ENCODE measurements at regions not wholly inside any gene's neighbourhood (a gene's known extent, or its start where the extent isn't known, plus 50 kb on each side); places are given as distances from the start of the nearest gene placed in this dataset.
"Not testable (repeated sequence)": the region's sequence is repeated elsewhere in the genome, so short reads cannot be mapped to it uniquely, and the experiment has no call there.

DNA sequence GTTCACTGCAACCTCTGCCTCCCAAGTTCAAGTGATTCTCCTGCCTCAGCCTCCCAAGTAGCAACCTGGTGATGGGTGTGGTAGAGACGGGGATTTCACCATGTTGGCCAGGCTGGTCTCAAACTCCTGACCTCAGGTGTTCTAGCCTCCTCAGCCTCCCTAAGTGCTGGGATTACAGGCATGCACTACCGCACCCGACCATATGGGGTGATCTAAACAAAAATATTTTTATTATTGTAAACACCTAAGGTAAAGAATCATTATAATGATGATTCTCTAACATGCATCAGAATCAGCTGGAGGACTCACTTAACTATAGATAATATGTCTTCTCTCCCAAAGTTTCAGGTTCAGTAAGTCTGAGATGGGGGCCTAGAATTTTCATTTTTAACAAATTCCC, 96.2 kb upstream of the ALG10 start:
- DNase-seq: no peak
- Histone ChIP-seq H3K9me2 (no peaks in the 10 kb centered on the region), H2AFZ (ENCODE audit: low read depth) (no peak overlapping the region), H3K4me3 (ENCODE audit: low read depth in 2 of 2, low read length in 1 of 2) (no peak overlapping the region), H3K9me3 (no peaks in the 10 kb centered on the region), H3F3A (replicated peaks; ENCODE audit: insufficient read depth) (no peaks in the 10 kb centered on the region), H3K79me2 (ENCODE audit: insufficient read depth) (no peaks in the 10 kb centered on the region), H3K4me1 (ENCODE audit: control insufficient read depth in 1 of 2, insufficient read depth in 2 of 2, low read depth in 1 of 2, low read length in 1 of 2) (no peaks in the 10 kb centered on the region), H3K4me2 (no peak overlapping the region), H3K36me3 (replicated peaks in 1 of 2; ENCODE audit: control insufficient read depth in 1 of 2, insufficient read depth in 2 of 2, low read length in 1 of 2) (no peaks in the 10 kb centered on the region), H4K20me1 (ENCODE audit: insufficient read depth) (no peaks in the 10 kb centered on the region), H3K27ac (ENCODE audit: low read depth in 2 of 2, low read length in 1 of 2) (no peak overlapping the region), H3K9ac (no peak overlapping the region), H3K27me3 (ENCODE audit: insufficient read depth) (no peaks in the 10 kb centered on the region)
- CTCF ChIA-PET: no interaction called here
- POLR2A ChIA-PET: no interaction called here
- TF ChIP-seq, protein P1, sequence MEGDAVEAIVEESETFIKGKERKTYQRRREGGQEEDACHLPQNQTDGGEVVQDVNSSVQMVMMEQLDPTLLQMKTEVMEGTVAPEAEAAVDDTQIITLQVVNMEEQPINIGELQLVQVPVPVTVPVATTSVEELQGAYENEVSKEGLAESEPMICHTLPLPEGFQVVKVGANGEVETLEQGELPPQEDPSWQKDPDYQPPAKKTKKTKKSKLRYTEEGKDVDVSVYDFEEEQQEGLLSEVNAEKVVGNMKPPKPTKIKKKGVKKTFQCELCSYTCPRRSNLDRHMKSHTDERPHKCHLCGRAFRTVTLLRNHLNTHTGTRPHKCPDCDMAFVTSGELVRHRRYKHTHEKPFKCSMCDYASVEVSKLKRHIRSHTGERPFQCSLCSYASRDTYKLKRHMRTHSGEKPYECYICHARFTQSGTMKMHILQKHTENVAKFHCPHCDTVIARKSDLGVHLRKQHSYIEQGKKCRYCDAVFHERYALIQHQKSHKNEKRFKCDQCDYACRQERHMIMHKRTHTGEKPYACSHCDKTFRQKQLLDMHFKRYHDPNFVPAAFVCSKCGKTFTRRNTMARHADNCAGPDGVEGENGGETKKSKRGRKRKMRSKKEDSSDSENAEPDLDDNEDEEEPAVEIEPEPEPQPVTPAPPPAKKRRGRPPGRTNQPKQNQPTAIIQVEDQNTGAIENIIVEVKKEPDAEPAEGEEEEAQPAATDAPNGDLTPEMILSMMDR (IDR thresholded peaks at IDR 0.05): no peak; the same call in 1 of the 2 replicates
- TF ChIP-seq SIN3A (IDR thresholded peaks at IDR 0.05; ENCODE audit: borderline replicate concordance, low read depth, low read length) (no peak), YY1 (IDR thresholded peaks at IDR 0.05; ENCODE audit: low read depth) (no peak), MEF2A (IDR thresholded peaks at IDR 0.05; ENCODE audit: borderline replicate concordance, low read depth) (no peak), TEAD4 (IDR thresholded peaks at IDR 0.05; ENCODE audit: borderline replicate concordance, insufficient read depth) (no peak), TAF1 (IDR thresholded peaks at IDR 0.05; ENCODE audit: borderline replicate concordance, low read depth, low read length) (no peak), MXI1 (IDR thresholded peaks at IDR 0.05; ENCODE audit: low read depth, low read length) (no peak), RFX5 (IDR thresholded peaks at IDR 0.05; ENCODE audit: low read length) (no peak), FOXM1 (IDR thresholded peaks at IDR 0.05; ENCODE audit: low read depth) (no peak), EZH2phosphoT487 (IDR thresholded peaks at IDR 0.05; ENCODE audit: borderline replicate concordance, low read depth) (no peak), NFIC (IDR thresholded peaks at IDR 0.05; ENCODE audit: borderline replicate concordance) (no peak), GABPA (IDR thresholded peaks at IDR 0.05; ENCODE audit: low read depth) (no peak), RAD21 (IDR thresholded peaks at IDR 0.05; ENCODE audit: low read length) (no peak), RCOR1 (IDR thresholded peaks at IDR 0.05; ENCODE audit: low read length) (no peak), TCF12 (IDR thresholded peaks at IDR 0.05) (no peak), FOXJ3 (CRISPR knock-in tag; IDR thresholded peaks at IDR 0.05) (no peak)
- TF ChIP-seq, protein P2, sequence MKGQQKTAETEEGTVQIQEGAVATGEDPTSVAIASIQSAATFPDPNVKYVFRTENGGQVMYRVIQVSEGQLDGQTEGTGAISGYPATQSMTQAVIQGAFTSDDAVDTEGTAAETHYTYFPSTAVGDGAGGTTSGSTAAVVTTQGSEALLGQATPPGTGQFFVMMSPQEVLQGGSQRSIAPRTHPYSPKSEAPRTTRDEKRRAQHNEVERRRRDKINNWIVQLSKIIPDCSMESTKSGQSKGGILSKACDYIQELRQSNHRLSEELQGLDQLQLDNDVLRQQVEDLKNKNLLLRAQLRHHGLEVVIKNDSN (IDR thresholded peaks at IDR 0.05; ENCODE audit: borderline replicate concordance, low read depth): no peak
- TF ChIP-seq, protein P3, sequence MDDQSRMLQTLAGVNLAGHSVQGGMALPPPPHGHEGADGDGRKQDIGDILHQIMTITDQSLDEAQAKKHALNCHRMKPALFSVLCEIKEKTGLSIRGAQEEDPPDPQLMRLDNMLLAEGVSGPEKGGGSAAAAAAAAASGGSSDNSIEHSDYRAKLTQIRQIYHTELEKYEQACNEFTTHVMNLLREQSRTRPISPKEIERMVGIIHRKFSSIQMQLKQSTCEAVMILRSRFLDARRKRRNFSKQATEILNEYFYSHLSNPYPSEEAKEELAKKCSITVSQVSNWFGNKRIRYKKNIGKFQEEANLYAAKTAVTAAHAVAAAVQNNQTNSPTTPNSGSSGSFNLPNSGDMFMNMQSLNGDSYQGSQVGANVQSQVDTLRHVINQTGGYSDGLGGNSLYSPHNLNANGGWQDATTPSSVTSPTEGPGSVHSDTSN (IDR thresholded peaks at IDR 0.05): no peak
- WGBS (ENCODE audit: low lambda C conversion rate): 0% methylated on average over 3 of the region's 3 CpGs

DNA sequence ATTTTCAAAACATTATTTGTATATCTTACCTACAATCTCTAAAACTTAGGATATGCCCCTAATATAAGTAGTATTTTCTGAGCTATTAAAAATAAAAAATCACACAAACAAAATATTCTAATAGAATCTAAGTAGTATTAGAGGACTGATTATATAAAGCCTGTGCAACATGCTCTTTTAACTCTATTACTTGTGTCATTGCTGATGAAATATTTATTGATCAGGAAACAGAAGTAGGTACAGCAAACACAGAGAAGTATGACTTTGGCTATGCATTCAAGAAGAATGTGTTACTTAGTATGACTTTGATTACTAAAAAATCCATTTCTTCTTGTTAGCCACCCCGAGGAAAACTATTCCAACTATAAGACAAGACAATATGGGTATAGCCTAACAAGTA, 84.6 kb upstream of the ALG10 start:
- H3K4me1 ChIP-seq (ENCODE audit: control insufficient read depth in 1 of 2, insufficient read depth in 2 of 2, low read depth in 1 of 2, low read length in 1 of 2); H3F3A ChIP-seq (replicated peaks; ENCODE audit: insufficient read depth); H3K4me2 ChIP-seq; H3K27me3 ChIP-seq (ENCODE audit: insufficient read depth); POLR2A ChIA-PET; H3K9me2 ChIP-seq; H3K9ac ChIP-seq; H3K27ac ChIP-seq (ENCODE audit: low read depth in 2 of 2, low read length in 1 of 2); H3K36me3 ChIP-seq (replicated peaks in 1 of 2; ENCODE audit: control insufficient read depth in 1 of 2, insufficient read depth in 2 of 2, low read length in 1 of 2); H3K4me3 ChIP-seq (ENCODE audit: low read depth in 2 of 2, low read length in 1 of 2); H3K9me3 ChIP-seq; DNase-seq; H3K79me2 ChIP-seq (ENCODE audit: insufficient read depth); H2AFZ ChIP-seq (ENCODE audit: low read depth); H4K20me1 ChIP-seq (ENCODE audit: insufficient read depth); CTCF ChIA-PET: not testable (repeated sequence)
- 0% methylated on average over 1 of the region's 1 CpG for WGBS (ENCODE audit: low lambda C conversion rate)
